ENCODE measurements at regions not wholly inside any gene's neighbourhood (a gene's known extent, or its start where the extent isn't known, plus 50 kb on each side); places are given as distances from the start of the nearest gene placed in this dataset.

- no peak for TF ChIP-seq CTCF (IDR thresholded peaks at IDR 0.05; ENCODE audit: insufficient read depth, low read depth, low read length)
- no peak for TF ChIP-seq EZH2 (IDR thresholded peaks at IDR 0.05; ENCODE audit: insufficient read depth, low read length)
Observed at GRCh38 chr11:29816359-29816758, 200.5 kb downstream of the KCNA4 start.
